ACC112 (cell line): ENCODE measurements at regions not wholly inside any gene's neighbourhood (a gene's known extent, or its start where the extent isn't known, plus 50 kb on each side); places are given as distances from the start of the nearest gene placed in this dataset.
A peak's percentile ranks its signal among the peaks of the same experiment; 100 is the strongest.
"Not testable (repeated sequence)": the region's sequence is repeated elsewhere in the genome, so short reads cannot be mapped to it uniquely, and the experiment has no call there.

Experiments
- H2AFZ ChIP-seq: fragments of 200-600 bp; sonication (generic); one replicate; pipeline ENCODE4 v1.6.0; 2017; ENCODE audit warnings: antibody characterized with exemption, low read length; ENCODE audit not compliant: unreplicated experiment
- H3K27ac ChIP-seq: fragments of 200-600 bp; sonication (generic); 2 replicates; pipeline ENCODE4 v1.5.1; 2014; ENCODE audit warnings: low read depth, mild to moderate bottlenecking, antibody characterized with exemption, low read length, moderate library complexity
- H3K27me3 ChIP-seq: fragments of 200-600 bp; sonication (generic); 2 replicates; pipeline ENCODE4 v1.6.1; 2014; ENCODE audit warnings: mild to moderate bottlenecking, antibody characterized with exemption, low read length, moderate library complexity, mixed read lengths; ENCODE audit not compliant: insufficient read depth
- H3K36me3 ChIP-seq: fragments of 200-600 bp; sonication (generic); 2 replicates; pipeline ENCODE4 v1.6.1; 2016; ENCODE audit warnings: mild to moderate bottlenecking, antibody characterized with exemption, low read length, moderate library complexity, mixed read lengths; ENCODE audit not compliant: insufficient read depth
- H3K4me1 ChIP-seq: fragments of 200-600 bp; sonication (generic); one replicate; pipeline ENCODE4 v1.6.1; 2016; ENCODE audit warnings: low read length, mixed read lengths; ENCODE audit not compliant: insufficient read depth, unreplicated experiment, control insufficient read depth
- H3K4me3 ChIP-seq: fragments of 200-600 bp; sonication (generic); 2 replicates; pipeline ENCODE4 v1.5.1; 2014; ENCODE audit warnings: mild to moderate bottlenecking, low read depth, low read length
- H3K79me2 ChIP-seq: fragments of 200-600 bp; sonication (generic); one replicate; pipeline ENCODE4 v1.6.0; 2016; ENCODE audit warnings: low read length; ENCODE audit not compliant: control insufficient read depth, unreplicated experiment, insufficient read depth

DNA sequence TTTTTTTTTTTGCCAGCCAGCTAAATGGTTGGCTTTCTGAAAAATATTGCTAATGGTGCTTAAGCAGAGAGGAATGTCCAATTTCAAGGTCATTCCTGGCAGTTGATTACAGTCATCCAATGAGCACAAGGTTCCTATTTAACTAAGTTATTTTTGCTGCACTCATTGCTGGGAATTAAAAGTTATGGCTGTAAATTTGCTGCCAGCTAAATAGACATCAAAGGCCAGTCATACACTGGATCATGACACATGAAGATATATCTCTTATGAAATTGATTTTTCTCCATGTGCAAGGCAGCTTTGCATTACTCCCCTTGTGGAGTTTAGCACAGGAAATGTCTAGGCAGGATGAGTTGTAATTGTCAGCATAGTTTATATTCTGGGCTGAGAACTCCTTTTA lies 1898.4 kb upstream of the CELF4 start:
- Histone ChIP-seq H3K79me2 (no peaks in the 10 kb centered on the region), H3K27ac (peak overlapping the region; percentile 23; the same call in 1 of the 2 replicates), H3K4me1 (peaks cover 19% of the 10 kb centered on the region), H3K27me3 (no peaks in the 10 kb centered on the region), H3K4me3 (no peak overlapping the region), H2AFZ (no peak overlapping the region), H3K36me3 (no peaks in the 10 kb centered on the region)

- Histone ChIP-seq H3K4me1 (peaks cover 19% of the 10 kb centered on the region), H3K79me2 (no peaks in the 10 kb centered on the region), H2AFZ (no peak overlapping the region), H3K36me3 (no peaks in the 10 kb centered on the region), H3K27ac (peak overlapping the region; percentile 70), H3K27me3 (no peaks in the 10 kb centered on the region), H3K4me3 (no peak overlapping the region)
Measured at GRCh38 chr18:39462436-39462835, 1896.8 kb upstream of the CELF4 start.

DNA sequence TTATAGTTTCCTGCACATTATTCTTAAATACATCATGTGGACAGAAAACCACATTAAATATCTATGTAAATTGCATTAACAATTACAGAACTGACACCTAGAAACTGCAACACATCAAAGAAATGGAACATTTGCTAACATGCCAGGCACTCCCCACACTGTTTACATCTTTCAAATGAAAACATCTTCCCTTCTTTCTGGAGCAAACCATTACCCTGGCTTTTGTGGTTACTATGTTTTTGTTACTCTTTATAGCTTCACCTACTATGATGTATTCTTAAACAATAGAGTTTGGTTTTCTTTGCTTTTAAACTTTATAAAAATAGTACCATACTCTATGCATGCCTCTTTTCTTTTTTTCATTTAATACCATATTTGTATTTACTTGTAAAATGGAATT lies 1894.5 kb upstream of the CELF4 start:
- no peaks in the 10 kb centered on the region for H3K79me2 ChIP-seq
- peaks cover 23% of the 10 kb centered on the region for H3K4me1 ChIP-seq
- H3K36me3 ChIP-seq: no peaks in the 10 kb centered on the region
- no peaks in the 10 kb centered on the region for H3K27me3 ChIP-seq
- H3K4me3 ChIP-seq: no peak overlapping the region
- H3K27ac ChIP-seq: no peak overlapping the region
- H2AFZ ChIP-seq: no peak overlapping the region

GRCh38 chr18:39455285-39455684 lies 1889.7 kb upstream of the CELF4 start:
- Histone ChIP-seq H3K4me3 (no peak overlapping the region), H3K79me2 (no peaks in the 10 kb centered on the region), H3K4me1 (peaks cover 28% of the 10 kb centered on the region), H2AFZ (no peak overlapping the region), H3K36me3 (no peaks in the 10 kb centered on the region), H3K27ac (peak overlapping the region; percentile 80), H3K27me3 (no peaks in the 10 kb centered on the region)

- Histone ChIP-seq H2AFZ (no peak overlapping the region), H3K27ac (peak overlapping the region; percentile 80)
Measured at GRCh38 chr18:39454866-39455265, 1889.3 kb upstream of the CELF4 start.

DNA sequence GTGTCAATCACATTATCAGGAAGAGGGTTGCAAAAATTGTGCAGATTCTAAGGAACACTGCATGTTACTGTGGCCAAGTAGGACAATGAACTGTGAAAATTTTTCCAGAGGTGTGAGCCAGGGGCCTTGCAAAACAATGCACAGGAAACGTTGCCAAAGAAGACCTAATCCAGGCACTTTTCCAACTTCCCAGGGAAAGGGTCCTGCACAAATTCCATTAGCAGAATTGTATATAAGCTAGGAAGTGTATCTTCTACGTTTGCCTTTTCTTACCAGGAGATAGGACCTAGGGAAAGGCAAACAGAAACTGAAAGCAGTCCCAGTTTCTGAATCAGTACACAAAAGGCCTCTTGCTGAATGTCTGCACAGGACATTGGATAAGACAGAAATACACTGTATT lies 1888.3 kb upstream of the CELF4 start:
- Histone ChIP-seq H3K27me3 (no peaks in the 10 kb centered on the region), H3K4me1 (peaks cover 33% of the 10 kb centered on the region), H3K79me2 (no peaks in the 10 kb centered on the region), H3K4me3 (peak overlapping the region; percentile 64), H3K27ac (peak overlapping the region; percentile 80), H3K36me3 (no peaks in the 10 kb centered on the region), H2AFZ (peak overlapping the region; percentile 89)

More at GRCh38 chr18:39454866-39455265, 1889.3 kb upstream of the CELF4 start:
- Histone ChIP-seq H3K4me1 (peaks cover 28% of the 10 kb centered on the region), H3K79me2 (no peaks in the 10 kb centered on the region), H3K36me3 (no peaks in the 10 kb centered on the region), H3K27me3 (no peaks in the 10 kb centered on the region), H3K4me3 (peak overlapping the region; percentile 64; the same call in 1 of the 2 replicates)

- peaks cover 33% of the 10 kb centered on the region for H3K4me1 ChIP-seq
- H3K27me3 ChIP-seq: no peaks in the 10 kb centered on the region
- no peaks in the 10 kb centered on the region for H3K79me2 ChIP-seq
- H3K36me3 ChIP-seq: no peaks in the 10 kb centered on the region
- peak overlapping the region; percentile 89 for H2AFZ ChIP-seq
- peak overlapping the region; percentile 80; the same call in 1 of the 2 replicates for H3K27ac ChIP-seq
- H3K4me3 ChIP-seq: peak overlapping the region; percentile 64
Measured at GRCh38 chr18:39453356-39453755, 1887.8 kb upstream of the CELF4 start.

DNA sequence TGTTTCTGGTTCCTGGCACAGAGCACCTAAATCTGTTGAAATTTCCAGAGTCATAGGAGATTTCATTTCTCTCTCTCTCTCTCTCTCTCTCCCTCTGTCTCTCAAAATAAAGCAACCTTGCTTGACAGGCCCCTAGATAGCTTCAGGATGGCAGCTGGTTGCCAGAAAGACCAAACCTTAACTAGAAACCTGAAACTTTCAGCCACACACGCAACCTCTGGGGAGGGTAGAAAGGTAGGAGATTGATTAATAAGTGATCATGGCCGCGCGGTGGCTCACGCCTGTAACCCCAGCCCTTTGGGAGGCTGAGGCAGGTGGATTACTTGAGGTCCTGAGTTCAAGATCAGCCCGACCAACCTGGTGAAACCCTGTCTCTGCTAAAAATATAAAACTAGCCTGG lies 1885.4 kb upstream of the CELF4 start:
- no peaks in the 10 kb centered on the region for H3K36me3 ChIP-seq
- H3K4me3 ChIP-seq: no peak overlapping the region
- no peaks in the 10 kb centered on the region for H3K79me2 ChIP-seq
- H3K4me1 ChIP-seq: peaks cover 33% of the 10 kb centered on the region
- H3K27ac ChIP-seq: no peak overlapping the region
- H2AFZ ChIP-seq: no peak overlapping the region
- H3K27me3 ChIP-seq: no peaks in the 10 kb centered on the region

DNA sequence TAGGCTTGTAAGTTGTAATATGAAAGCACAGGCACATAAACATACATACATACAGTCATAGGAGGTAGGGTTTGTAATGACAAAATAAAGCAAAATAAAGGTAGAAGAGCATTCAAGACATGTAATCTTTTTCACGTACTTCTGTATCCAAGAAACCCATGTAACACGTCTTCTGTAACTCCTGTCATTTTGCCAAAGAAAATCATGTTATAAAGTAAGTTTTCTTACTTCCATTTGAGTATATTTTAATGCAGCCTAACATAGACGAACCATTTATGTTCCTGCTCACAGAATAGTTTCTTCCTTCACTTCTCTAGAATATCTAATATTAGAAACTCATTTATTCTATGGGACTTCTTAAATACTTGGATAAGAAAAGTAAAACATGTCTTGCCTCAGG lies 1884.0 kb upstream of the CELF4 start:
- H3K27me3 ChIP-seq: no peaks in the 10 kb centered on the region
- H3K27ac ChIP-seq: peak overlapping the region; percentile 55; the same call in 1 of the 2 replicates
- H2AFZ ChIP-seq: no peak overlapping the region
- no peaks in the 10 kb centered on the region for H3K79me2 ChIP-seq
- peaks cover 23% of the 10 kb centered on the region for H3K4me1 ChIP-seq
- H3K36me3 ChIP-seq: no peaks in the 10 kb centered on the region
- H3K4me3 ChIP-seq: no peak overlapping the region

- Histone ChIP-seq H3K36me3 (no peaks in the 10 kb centered on the region), H3K4me3 (no peak overlapping the region), H3K27me3 (no peaks in the 10 kb centered on the region), H3K27ac (peak overlapping the region; percentile 24; the same call in 1 of the 2 replicates), H2AFZ (no peak overlapping the region), H3K79me2 (no peaks in the 10 kb centered on the region), H3K4me1 (peaks cover 21% of the 10 kb centered on the region)
Measured at GRCh38 chr18:39448942-39449341, 1883.3 kb upstream of the CELF4 start.

GRCh38 chr18:39444957-39445356 lies 1879.4 kb upstream of the CELF4 start:
- not testable (repeated sequence) for H3K27me3 ChIP-seq, H3K27ac ChIP-seq, H3K36me3 ChIP-seq, H2AFZ ChIP-seq, H3K4me3 ChIP-seq, H3K79me2 ChIP-seq, H3K4me1 ChIP-seq
